SK-N-SH treated with all-trans-retinoic acid at 6 μM for 48 hours (cell line): ENCODE measurements at regions not wholly inside any gene's neighbourhood (a gene's known extent, or its start where the extent isn't known, plus 50 kb on each side); places are given as distances from the start of the nearest gene placed in this dataset.

Experiments
- TCF4 ChIP-seq: fragments of 250-450 bp; sonication (Bioruptor Pico); IDR thresholded peaks from 2 replicates; pipeline ENCODE4 v1.8.0; 2021; ENCODE audit warnings: mild to moderate bottlenecking, moderate library complexity, borderline replicate concordance
- ZFP30 ChIP-seq: fragments of 450-650 bp; formaldehyde crosslinking; IDR thresholded peaks from 2 replicates; pipeline ENCODE4 v1.5.0; 2022; ENCODE audit warnings: mild to moderate bottlenecking, moderate library complexity
- ZNF565 ChIP-seq: fragments of 450-650 bp; formaldehyde crosslinking; conservative IDR thresholded peaks from 2 replicates; pipeline ENCODE4 v1.5.0; 2020; ENCODE audit warnings: low read depth, mild to moderate bottlenecking, moderate library complexity
- TF ChIP-seq, protein P1 (sequence below): fragments of 250-450 bp; sonication (Bioruptor Pico); IDR thresholded peaks from 2 replicates; pipeline ENCODE4 v1.8.0; 2020; ENCODE audit warnings: mild to moderate bottlenecking, moderate library complexity, borderline replicate concordance
- TF ChIP-seq, protein P2 (sequence below): fragments of 250-450 bp; sonication (Bioruptor Pico); IDR thresholded peaks from 2 replicates; pipeline ENCODE4 v1.5.0; 2020; ENCODE audit warnings: mild to moderate bottlenecking, moderate library complexity

DNA sequence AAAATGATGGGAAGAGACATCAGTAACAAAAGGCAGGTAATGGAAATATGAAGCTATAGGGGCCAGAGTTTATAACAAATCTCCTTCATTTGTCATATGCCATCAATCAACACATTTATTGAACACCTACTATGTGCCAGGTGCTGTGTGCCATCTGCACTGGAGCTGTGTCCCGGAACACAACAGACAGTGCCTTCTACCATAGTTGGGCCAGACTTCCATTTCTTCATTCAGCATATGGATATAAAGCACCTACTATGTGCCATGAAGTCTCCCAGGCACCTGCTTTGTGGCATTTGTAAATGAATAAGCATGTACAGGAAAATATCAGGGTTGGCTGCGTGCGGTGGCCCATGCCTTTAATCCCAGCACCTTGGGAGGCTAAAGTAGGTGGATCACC is 112.5 kb upstream of the ERCC6L2 start:
- TF ChIP-seq ZFP30 = no peak
- no peak for TF ChIP-seq ZNF565
- TF ChIP-seq TCF4 (CRISPR knock-in tag) = no peak
- TF ChIP-seq, protein P1, sequence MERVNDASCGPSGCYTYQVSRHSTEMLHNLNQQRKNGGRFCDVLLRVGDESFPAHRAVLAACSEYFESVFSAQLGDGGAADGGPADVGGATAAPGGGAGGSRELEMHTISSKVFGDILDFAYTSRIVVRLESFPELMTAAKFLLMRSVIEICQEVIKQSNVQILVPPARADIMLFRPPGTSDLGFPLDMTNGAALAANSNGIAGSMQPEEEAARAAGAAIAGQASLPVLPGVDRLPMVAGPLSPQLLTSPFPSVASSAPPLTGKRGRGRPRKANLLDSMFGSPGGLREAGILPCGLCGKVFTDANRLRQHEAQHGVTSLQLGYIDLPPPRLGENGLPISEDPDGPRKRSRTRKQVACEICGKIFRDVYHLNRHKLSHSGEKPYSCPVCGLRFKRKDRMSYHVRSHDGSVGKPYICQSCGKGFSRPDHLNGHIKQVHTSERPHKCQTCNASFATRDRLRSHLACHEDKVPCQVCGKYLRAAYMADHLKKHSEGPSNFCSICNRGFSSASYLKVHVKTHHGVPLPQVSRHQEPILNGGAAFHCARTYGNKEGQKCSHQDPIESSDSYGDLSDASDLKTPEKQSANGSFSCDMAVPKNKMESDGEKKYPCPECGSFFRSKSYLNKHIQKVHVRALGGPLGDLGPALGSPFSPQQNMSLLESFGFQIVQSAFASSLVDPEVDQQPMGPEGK (CRISPR knock-in tag) = no peak
- TF ChIP-seq, protein P2, sequence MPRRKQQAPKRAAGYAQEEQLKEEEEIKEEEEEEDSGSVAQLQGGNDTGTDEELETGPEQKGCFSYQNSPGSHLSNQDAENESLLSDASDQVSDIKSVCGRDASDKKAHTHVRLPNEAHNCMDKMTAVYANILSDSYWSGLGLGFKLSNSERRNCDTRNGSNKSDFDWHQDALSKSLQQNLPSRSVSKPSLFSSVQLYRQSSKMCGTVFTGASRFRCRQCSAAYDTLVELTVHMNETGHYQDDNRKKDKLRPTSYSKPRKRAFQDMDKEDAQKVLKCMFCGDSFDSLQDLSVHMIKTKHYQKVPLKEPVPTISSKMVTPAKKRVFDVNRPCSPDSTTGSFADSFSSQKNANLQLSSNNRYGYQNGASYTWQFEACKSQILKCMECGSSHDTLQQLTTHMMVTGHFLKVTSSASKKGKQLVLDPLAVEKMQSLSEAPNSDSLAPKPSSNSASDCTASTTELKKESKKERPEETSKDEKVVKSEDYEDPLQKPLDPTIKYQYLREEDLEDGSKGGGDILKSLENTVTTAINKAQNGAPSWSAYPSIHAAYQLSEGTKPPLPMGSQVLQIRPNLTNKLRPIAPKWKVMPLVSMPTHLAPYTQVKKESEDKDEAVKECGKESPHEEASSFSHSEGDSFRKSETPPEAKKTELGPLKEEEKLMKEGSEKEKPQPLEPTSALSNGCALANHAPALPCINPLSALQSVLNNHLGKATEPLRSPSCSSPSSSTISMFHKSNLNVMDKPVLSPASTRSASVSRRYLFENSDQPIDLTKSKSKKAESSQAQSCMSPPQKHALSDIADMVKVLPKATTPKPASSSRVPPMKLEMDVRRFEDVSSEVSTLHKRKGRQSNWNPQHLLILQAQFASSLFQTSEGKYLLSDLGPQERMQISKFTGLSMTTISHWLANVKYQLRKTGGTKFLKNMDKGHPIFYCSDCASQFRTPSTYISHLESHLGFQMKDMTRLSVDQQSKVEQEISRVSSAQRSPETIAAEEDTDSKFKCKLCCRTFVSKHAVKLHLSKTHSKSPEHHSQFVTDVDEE = no peak
